Activated T-cell treated with anti-CD3 and anti-CD28 coated beads, Interleukin-2, amount 50 U/mL, for 4 hours (primary cell): ENCODE measurements at regions not wholly inside any gene's neighbourhood (a gene's known extent, or its start where the extent isn't known, plus 50 kb on each side); places are given as distances from the start of the nearest gene placed in this dataset.

ENCODE experiments used
- ATAC-seq, 2 donors: fragments of 200-7000 bp; cut with Tn5 transposase; one replicate each; pipeline ENCODE4 v1.10.0; 2021
- DNase-seq: peaks from one replicate; pipeline ENCODE4 v3.0.0-alpha.2; 2020
- H3K27me3 Mint-ChIP-seq: one replicate; pipeline ENCODE4 v1.8.0; 2021; ENCODE audit warnings: low read depth, mixed read lengths
- H3K36me3 Mint-ChIP-seq: one replicate; pipeline ENCODE4 v1.8.0; 2022; ENCODE audit warnings: mixed read lengths; ENCODE audit not compliant: insufficient read depth
- H3K4me1 Mint-ChIP-seq: one replicate; pipeline ENCODE4 v1.8.0; 2021; ENCODE audit warnings: low read depth, mixed read lengths
- H3K4me3 Mint-ChIP-seq: one replicate; pipeline ENCODE4 v1.8.0; 2021; ENCODE audit warnings: mild to moderate bottlenecking, moderate library complexity, mixed read lengths
- H3K9me3 Mint-ChIP-seq: one replicate; pipeline ENCODE4 v1.8.0; 2021; ENCODE audit warnings: mixed read lengths

GRCh38 chr18:49682173-49682802, 120.4 kb downstream of the LIPG start:
- DNase-seq (no peak), ATAC-seq (no peak)
- Mint-ChIP-seq H3K9me3 (no peaks in the 10 kb centered on the region), H3K4me3 (no peak overlapping the region), H3K36me3 (no peaks in the 10 kb centered on the region), H3K4me1 (no peaks in the 10 kb centered on the region), H3K27me3 (peaks cover 4% of the 10 kb centered on the region)

- Mint-ChIP-seq H3K9me3 (no peaks in the 10 kb centered on the region), H3K4me1 (no peaks in the 10 kb centered on the region), H3K27me3 (peaks cover 4% of the 10 kb centered on the region), H3K4me3 (no peak overlapping the region), H3K36me3 (no peaks in the 10 kb centered on the region)
- DNase-seq (no peak), ATAC-seq (no peak)
These were observed 119.5 kb downstream of the LIPG start for GRCh38 chr18:49681387-49681786.

- Mint-ChIP-seq H3K27me3 (peaks cover 4% of the 10 kb centered on the region), H3K4me3 (no peak overlapping the region), H3K4me1 (no peaks in the 10 kb centered on the region), H3K36me3 (no peaks in the 10 kb centered on the region), H3K9me3 (no peaks in the 10 kb centered on the region)
- ATAC-seq (no peak), DNase-seq (no peak)
These were observed 116.6 kb downstream of the LIPG start for GRCh38 chr18:49678440-49678839.

GRCh38 chr18:49677762-49678413, 116.0 kb downstream of the LIPG start:
- H3K4me3 Mint-ChIP-seq, result no peak overlapping the region
- DNase-seq (no peak), ATAC-seq (no peak)
- no peaks in the 10 kb centered on the region for H3K36me3 Mint-ChIP-seq
- H3K27me3 Mint-ChIP-seq, result peaks cover 4% of the 10 kb centered on the region
- no peaks in the 10 kb centered on the region for H3K9me3 Mint-ChIP-seq
- H3K4me1 Mint-ChIP-seq, result no peaks in the 10 kb centered on the region

- Mint-ChIP-seq H3K27me3 (peaks cover 7% of the 10 kb centered on the region), H3K4me3 (no peak overlapping the region), H3K36me3 (no peaks in the 10 kb centered on the region), H3K9me3 (no peaks in the 10 kb centered on the region), H3K4me1 (no peaks in the 10 kb centered on the region)
- no peak for DNase-seq
- no peak for ATAC-seq
These were observed 115.2 kb downstream of the LIPG start for GRCh38 chr18:49677081-49677480.

- Mint-ChIP-seq H3K4me1 (no peaks in the 10 kb centered on the region), H3K36me3 (no peaks in the 10 kb centered on the region), H3K4me3 (no peak overlapping the region), H3K27me3 (peaks cover 10% of the 10 kb centered on the region), H3K9me3 (no peaks in the 10 kb centered on the region)
- ATAC-seq, result no peak
- DNase-seq, result no peak
These were observed 111.4 kb downstream of the LIPG start for GRCh38 chr18:49673281-49673680.

- no peak for DNase-seq
- Mint-ChIP-seq H3K36me3 (no peaks in the 10 kb centered on the region), H3K9me3 (no peaks in the 10 kb centered on the region), H3K4me3 (no peak overlapping the region), H3K4me1 (no peaks in the 10 kb centered on the region), H3K27me3 (peaks cover 10% of the 10 kb centered on the region)
- no peak for ATAC-seq
These were observed 111.0 kb downstream of the LIPG start for GRCh38 chr18:49672853-49673252.

- Mint-ChIP-seq H3K4me1 (no peaks in the 10 kb centered on the region), H3K36me3 (no peaks in the 10 kb centered on the region), H3K9me3 (no peaks in the 10 kb centered on the region), H3K27me3 (peaks cover 7% of the 10 kb centered on the region), H3K4me3 (no peak overlapping the region)
- DNase-seq (no peak), ATAC-seq (no peak)
These were observed 107.5 kb downstream of the LIPG start for GRCh38 chr18:49669403-49669802.

GRCh38 chr18:49668574-49669275, 106.9 kb downstream of the LIPG start:
- Mint-ChIP-seq H3K27me3 (peaks cover 11% of the 10 kb centered on the region), H3K4me3 (no peak overlapping the region)
- DNase-seq, result no peak

GRCh38 chr18:49667462-49667861, 105.6 kb downstream of the LIPG start:
- H3K36me3 Mint-ChIP-seq, result no peaks in the 10 kb centered on the region
- ATAC-seq (no peak), DNase-seq (no peak)
- no peaks in the 10 kb centered on the region for H3K9me3 Mint-ChIP-seq
- no peaks in the 10 kb centered on the region for H3K4me1 Mint-ChIP-seq
- H3K27me3 Mint-ChIP-seq, result peaks cover 11% of the 10 kb centered on the region
- no peak overlapping the region for H3K4me3 Mint-ChIP-seq

More at GRCh38 chr18:49668574-49669275, 106.9 kb downstream of the LIPG start:
- H3K4me1 Mint-ChIP-seq, result no peaks in the 10 kb centered on the region
- no peaks in the 10 kb centered on the region for H3K9me3 Mint-ChIP-seq
- H3K36me3 Mint-ChIP-seq, result no peaks in the 10 kb centered on the region
- ATAC-seq, result no peak

- Mint-ChIP-seq H3K36me3 (no peaks in the 10 kb centered on the region), H3K4me1 (no peaks in the 10 kb centered on the region), H3K4me3 (no peak overlapping the region), H3K27me3 (peaks cover 11% of the 10 kb centered on the region), H3K9me3 (no peaks in the 10 kb centered on the region)
- ATAC-seq, result no peak
- no peak for DNase-seq
These were observed 104.4 kb downstream of the LIPG start for GRCh38 chr18:49666045-49666775.

GRCh38 chr18:49663899-49664890, 102.3 kb downstream of the LIPG start:
- Mint-ChIP-seq H3K4me3 (no peak overlapping the region), H3K9me3 (no peaks in the 10 kb centered on the region), H3K36me3 (no peaks in the 10 kb centered on the region), H3K4me1 (no peaks in the 10 kb centered on the region), H3K27me3 (peaks cover 8% of the 10 kb centered on the region)
- no peak for ATAC-seq
- no peak for DNase-seq

GRCh38 chr18:49662506-49662905, 100.6 kb downstream of the LIPG start:
- ATAC-seq (no peak), DNase-seq (no peak)
- no peaks in the 10 kb centered on the region for H3K9me3 Mint-ChIP-seq
- H3K27me3 Mint-ChIP-seq, result peaks cover 8% of the 10 kb centered on the region
- H3K4me1 Mint-ChIP-seq, result no peaks in the 10 kb centered on the region
- no peaks in the 10 kb centered on the region for H3K36me3 Mint-ChIP-seq
- no peak overlapping the region for H3K4me3 Mint-ChIP-seq
